IPS DF 4.7 (cell line): ENCODE measurements at regions not wholly inside any gene's neighbourhood (a gene's known extent, or its start where the extent isn't known, plus 50 kb on each side); places are given as distances from the start of the nearest gene placed in this dataset.

Experiments used
- DNase-seq: peaks from one replicate; pipeline ENCODE4 v3.0.0-alpha.2; 2013; ENCODE audit warnings: low spot score; ENCODE audit errors: extremely low read depth

DNA sequence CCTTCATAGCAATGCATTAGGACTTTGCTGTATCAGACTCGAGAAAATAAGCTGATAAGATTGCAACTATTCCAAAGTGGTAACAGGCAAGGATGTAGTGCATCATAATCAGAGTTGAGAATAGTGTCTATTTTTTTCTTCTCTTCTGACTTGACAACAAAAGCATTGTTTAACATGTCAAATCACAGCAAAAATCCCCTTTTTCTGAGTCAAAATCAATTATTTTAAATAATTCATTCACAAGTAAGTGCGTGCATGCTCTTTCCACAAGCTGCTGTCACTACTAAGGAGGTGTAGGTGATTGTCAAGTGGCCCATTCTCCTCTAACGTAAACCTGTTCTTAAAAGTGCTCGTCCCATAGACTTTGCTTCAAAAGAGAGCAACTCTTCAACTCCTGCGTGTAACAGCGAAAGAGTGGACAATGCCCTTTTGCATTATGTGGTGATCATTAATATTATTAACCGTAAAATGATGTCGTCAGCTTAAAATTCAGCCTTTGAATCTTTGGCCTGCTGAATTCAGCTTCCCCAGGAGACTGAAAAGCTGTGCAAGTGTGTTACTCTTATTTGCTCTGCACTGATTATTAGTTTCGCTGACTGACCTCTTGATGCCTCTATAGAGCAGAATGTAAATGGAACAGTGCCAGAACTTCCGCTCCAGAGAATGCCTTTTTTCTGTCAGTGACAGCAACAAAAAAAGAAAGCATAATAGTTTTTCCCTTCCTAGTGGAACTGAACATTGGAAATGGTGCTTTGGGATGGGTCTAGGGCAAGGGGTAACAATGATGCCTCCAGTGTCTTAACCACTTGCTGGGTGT, 680.8 kb upstream of the SEMA6A start:
- no peak for DNase-seq

GRCh38 chr5:117252566-117252965, 677.9 kb upstream of the SEMA6A start:
- no peak for DNase-seq

GRCh38 chr5:117249086-117249815, 674.6 kb upstream of the SEMA6A start:
- no peak for DNase-seq

- DNase-seq, result no peak
Measured at GRCh38 chr5:117246424-117246823, 671.8 kb upstream of the SEMA6A start.

DNA sequence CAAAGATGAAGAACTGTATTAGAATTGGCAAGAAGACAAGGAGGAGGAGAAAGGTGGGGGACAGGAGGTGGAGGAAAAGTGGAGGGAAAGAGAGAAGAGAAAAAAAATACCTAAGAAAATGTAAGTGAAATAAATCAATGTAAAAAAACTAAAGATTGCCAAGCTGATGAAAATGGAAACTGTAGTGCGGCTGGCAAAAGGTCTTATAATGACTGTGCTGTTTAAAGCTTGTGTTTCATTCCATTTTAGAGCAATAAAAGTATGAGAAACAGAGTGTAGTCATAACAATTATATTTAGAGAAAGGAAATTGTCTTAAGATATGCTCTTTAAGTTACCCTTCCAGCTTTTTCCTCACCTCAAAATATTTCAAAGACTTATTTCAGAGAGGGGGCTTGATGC, 670.5 kb upstream of the SEMA6A start:
- no peak for DNase-seq

DNA sequence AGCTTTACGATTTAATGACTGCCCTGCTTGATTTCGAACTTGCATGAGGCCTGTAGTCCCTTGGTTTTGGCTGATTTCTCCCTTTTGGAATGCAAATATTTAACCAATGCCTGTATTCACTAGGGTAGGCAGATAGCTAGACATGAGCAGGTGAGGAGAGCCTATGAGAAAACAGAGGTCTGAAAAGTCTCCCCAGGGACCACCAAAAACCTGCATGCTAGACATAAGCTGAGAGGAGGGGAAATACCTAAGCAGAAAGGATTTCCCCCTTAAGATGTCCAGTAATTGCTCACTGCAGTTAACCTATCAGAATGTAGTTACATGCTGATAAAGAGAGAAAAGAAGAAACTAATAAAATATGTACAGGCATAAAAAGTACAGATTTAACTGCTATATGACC, 667.4 kb upstream of the SEMA6A start:
- no peak for DNase-seq

GRCh38 chr5:117236941-117237340, 662.3 kb upstream of the SEMA6A start:
- no peak for DNase-seq

DNA sequence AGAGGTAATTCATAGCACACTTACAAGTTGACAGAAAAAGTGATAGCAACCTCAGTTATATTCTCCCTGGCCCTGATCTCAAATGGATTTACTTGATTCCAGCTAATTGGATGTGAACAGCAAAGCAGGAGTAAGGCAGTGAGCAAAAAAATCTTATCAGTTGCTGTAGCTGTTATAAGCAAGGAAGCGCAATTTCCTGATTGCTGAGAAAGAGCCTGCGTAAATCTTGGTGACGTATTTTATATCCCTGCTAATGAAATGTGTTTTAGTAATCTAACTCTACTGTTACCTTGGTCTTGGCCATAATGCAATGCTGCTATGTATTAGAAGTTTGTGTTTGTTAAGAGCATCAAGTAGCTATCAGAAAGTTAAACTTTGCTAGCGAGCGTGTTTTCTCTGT, 661.2 kb upstream of the SEMA6A start:
- DNase-seq, result no peak

DNA sequence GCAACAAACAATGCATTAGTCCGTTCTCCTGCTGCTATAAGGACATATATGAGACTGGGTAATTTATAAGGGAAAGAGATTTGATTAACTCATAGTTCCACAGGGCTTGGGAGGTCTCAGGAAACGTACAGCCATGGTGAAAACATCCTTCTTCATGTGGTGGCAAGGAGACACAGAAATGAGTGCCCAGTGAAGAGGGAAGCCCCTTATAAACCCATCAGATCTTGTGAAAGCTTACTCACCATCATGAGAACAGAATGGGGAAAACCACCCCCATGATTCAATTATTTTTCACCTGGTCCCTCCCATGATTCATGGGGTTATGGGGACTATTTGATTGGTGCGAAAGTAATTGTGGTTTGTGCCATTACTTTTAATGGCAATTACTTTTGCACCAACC, 655.8 kb upstream of the SEMA6A start:
- DNase-seq, result no peak

GRCh38 chr5:117220730-117221129, 646.1 kb upstream of the SEMA6A start:
- no peak for DNase-seq

GRCh38 chr5:117218789-117219188, 644.2 kb upstream of the SEMA6A start:
- DNase-seq, result no peak

GRCh38 chr5:117212866-117213265, 638.2 kb upstream of the SEMA6A start:
- DNase-seq, result no peak

DNA sequence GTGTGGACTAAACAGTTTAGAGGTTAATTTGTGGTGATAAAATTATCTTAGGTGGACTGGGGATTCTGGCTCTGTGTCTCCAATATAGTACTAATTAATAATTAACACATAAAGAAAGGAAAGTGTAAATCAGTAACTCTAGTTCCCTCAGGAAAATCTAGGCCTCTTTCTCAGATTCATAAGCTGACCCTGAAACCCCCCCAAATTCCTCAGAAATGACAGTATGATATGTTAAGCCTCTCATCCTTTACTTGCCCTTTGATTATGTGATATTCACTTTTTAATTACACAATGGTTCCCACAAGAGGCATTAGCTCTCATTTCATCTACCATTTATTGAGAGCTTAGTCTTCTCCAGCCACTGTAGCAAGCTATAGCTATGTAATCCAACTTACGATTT, 636.2 kb upstream of the SEMA6A start:
- DNase-seq, result no peak

DNA sequence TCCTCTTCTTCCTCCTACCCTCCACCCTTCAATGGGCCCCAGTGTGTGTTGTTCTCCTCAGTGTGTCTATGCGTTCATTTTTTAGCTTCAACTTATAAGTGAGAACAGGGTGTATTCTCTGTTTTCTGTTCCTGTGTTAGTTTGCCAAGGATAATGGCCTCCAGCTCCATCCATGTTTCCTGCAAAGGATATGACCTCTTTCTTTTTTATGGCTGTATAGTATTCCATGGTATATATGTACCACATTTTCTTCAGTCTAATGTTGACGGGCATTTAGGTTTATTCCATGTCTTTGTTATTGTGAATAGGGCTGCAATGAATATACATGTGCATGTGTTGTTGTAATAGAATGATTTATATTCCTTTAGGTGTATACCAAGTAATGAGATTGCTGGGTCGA, 634.9 kb upstream of the SEMA6A start:
- no peak for DNase-seq

DNA sequence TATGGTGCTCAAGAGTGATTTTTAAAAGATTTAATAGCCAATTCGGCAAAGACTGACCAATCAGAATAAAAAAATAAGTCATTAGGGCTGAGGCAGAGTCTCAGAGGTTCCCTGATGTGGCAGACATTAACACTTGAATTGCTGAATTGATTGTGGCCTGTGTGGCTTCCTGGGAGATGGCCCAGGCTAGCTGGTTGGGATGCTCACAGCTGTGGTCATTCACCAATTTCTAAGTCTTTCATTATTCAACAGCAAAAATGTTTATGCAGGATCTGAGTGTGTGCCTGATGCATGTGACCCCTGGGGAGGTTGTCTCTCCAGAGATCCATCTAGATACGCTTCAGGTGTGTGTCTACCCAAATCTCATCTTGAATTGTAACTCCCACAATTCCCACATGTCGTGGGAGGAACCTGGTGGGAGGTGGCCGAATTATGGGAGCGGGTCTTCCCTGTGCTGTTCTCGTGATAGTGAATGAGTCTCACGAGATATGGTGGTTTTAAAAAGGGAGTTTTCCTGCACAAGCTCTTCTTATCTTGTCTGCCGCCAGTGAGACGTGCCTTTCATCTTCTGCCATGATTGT, 632.6 kb upstream of the SEMA6A start:
- peak; percentile 28 for DNase-seq

- no peak for DNase-seq
Measured at GRCh38 chr5:117205894-117206293, 631.3 kb upstream of the SEMA6A start.

DNA sequence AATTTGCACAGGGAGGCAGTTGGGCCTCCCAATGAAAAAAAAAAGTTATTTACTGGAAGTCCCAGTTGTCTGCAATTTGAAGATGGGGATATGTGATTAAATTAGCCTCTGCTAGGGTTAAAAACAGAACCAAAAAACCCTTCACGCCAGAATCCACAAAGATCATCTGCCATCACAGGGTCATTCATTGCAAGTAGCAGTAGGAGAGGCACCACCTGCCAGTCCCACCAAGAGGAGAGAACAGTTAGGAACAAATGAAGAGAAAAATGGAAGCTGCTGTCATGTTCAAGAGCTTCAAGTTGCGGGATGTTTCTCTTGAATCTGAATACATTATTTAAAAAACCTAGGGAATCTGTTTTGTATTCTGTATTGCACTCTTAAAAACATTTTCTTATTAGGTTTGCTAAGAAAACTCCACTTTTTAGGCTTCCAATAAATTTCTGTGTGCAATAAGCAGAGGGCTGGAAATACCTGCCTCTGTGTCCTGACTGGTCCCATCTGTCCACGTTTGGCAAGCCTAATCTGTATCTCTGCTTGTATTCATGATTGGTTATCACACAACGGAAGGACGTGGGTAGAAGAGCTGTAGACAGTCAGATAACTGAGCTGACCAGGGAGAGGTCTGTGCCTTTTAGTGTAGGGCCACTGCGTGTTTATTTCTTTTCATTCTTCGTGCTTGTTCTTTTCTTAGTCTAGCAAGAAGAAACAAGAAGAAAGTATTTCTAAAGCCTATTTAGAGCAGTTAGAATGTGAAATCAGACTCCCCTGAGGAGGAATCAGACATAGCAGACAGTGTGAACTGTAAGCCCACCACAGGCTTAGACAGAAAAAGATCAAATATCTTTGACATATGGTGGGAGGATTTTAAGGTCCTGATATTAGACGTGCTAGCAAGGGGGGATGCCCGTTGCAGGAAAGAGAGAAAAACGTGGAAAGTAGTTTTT, 630.6 kb upstream of the SEMA6A start:
- DNase-seq, result no peak

DNA sequence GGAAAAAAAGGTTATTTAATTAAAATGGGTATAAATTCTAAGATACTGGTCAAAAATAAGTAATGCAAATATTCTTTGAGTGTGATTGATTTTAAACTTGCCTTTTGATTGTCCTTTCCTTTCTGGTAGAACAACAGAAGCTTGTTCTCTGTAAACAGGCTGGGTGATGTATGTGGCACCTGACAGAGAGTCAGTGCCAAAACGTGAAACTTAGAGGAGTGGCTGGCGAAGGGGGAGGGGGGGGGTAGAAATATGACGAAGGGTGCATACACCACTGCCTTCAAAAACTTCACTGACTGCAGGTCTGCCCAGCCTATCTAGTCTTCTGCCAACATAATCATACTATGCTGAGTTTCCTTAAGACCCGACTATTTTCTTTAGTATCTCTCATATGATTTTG, 629.8 kb upstream of the SEMA6A start:
- no peak for DNase-seq

DNA sequence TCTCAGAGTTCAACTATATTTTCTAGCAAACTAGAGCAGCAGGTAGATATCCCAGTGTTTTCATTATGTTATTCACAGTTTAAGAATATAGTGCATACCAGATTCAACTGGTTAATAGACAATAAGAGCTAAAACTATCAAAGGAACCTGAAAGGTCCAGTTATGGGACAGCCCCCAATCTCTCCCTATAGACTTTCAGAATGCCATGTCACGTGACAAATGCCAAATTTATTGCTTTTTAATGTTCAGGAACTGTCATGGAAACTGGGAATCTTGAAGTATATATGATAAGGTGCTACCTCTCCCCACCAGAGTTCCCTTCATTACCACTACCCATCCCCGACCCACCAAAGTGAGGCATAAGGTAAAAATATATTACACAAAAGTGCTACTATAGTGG, 629.0 kb upstream of the SEMA6A start:
- DNase-seq, result no peak

DNA sequence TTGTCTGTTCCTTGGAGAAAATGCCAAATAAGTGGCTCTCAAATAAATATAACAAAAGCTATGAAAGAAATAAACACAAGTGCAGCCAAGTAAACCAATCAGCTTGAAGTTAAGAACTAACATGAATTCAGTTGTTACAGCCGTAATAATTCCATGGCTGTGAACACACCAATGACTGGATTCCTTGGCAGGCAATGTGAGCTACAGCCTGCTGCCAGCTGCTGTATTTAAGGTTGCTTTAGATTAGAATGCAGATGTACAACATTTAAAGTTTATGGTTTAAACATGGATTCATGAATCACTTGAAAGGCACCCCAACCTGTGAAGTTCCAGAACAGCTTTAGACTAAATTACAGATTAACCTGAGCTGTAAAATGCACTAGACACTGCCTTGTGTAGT, 626.4 kb upstream of the SEMA6A start:
- DNase-seq, result no peak

DNA sequence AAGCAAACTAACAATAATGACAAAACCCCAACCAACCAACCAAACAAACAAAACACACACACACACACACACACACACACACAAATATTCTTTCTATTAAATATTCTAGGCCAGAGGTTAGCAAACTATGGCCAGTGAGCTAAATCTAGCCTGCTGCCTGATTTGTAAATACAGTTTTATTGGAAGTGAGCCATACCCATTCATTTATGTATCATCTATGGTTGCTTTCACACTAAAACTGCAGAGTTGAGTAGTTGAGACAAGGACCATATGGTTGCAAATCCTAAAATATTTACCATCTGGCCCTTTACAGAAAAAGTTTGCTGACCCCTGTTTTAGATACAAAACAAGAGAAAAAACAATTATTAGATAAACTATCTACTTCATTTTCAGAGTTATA, 620.5 kb upstream of the SEMA6A start:
- no peak for DNase-seq

GRCh38 chr5:117191251-117191650, 616.6 kb upstream of the SEMA6A start:
- no peak for DNase-seq
